ENCODE measurements at regions not wholly inside any gene's neighbourhood (a gene's known extent, or its start where the extent isn't known, plus 50 kb on each side); places are given as distances from the start of the nearest gene placed in this dataset.

DNA sequence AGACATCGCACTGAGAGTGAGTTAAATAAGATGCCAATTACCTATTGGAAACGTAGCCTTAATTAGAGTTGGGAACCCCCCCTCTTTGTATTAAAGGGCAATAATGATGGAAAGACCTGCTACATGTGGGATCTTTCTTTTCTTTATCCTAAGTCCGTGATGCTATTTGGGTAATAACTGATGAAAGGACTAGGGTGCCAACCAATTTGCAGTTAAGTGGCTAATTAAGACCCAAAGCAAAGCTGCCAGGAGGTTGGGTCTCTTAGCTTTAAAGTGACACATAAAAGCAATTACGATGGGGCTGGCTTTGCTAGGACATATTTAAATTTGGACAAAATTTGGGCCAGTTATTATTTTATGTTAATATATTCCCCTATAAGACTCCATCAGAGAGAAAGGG is 728.8 kb downstream of the NR2F1-AS1 start:
- DNase-seq (ENCODE audit: low read depth, low spot score) = no peak
- no peaks in the 10 kb centered on the region for H3K79me2 ChIP-seq (ENCODE audit: control insufficient read depth, insufficient read depth, low read length)
- no peak overlapping the region for H3K4me2 ChIP-seq (ENCODE audit: insufficient read depth, low read length)
- BruUV-seq (replicated peaks) = no TSS peak
- no peaks in the 10 kb centered on the region for H3K27me3 ChIP-seq (ENCODE audit: control insufficient read depth in 2 of 2, insufficient read depth in 2 of 2, low read length in 2 of 2)
- FAIRE-seq = no peak
- intact Hi-C loops (cut with micrococcal nuclease) = no loop called here
- TF ChIP-seq POLR2A (IDR thresholded peaks at IDR 0.05; ENCODE audit: low read depth, low read length) = no peak
- TF ChIP-seq, protein P1, sequence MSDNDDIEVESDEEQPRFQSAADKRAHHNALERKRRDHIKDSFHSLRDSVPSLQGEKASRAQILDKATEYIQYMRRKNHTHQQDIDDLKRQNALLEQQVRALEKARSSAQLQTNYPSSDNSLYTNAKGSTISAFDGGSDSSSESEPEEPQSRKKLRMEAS (IDR thresholded peaks at IDR 0.05; ENCODE audit: insufficient read depth, insufficient read length) = no peak
- POLR2A ChIA-PET = no interaction called here
- no peaks in the 10 kb centered on the region for H4K20me1 ChIP-seq (replicated peaks; ENCODE audit: control insufficient read depth, extremely low read depth, insufficient read depth, low read length)
- H2AFZ ChIP-seq (ENCODE audit: low read depth, low read length) = no peak overlapping the region
- no peak overlapping the region for H3K27ac ChIP-seq (ENCODE audit: insufficient read depth, low read depth, low read length)
- no peaks in the 10 kb centered on the region for H3K9me1 ChIP-seq (replicated peaks; ENCODE audit: control insufficient read depth, extremely low read depth, insufficient read depth, low read length)
- no peak overlapping the region for H3K4me3 ChIP-seq (replicated peaks in 1 of 3; ENCODE audit: insufficient read depth in 1 of 3, low read depth in 1 of 3, low read length in 3 of 3)
- H3K4me1 ChIP-seq (ENCODE audit: control insufficient read depth, extremely low read depth, insufficient read depth, low read length) = no peaks in the 10 kb centered on the region
- no peaks in the 10 kb centered on the region for H3K36me3 ChIP-seq (ENCODE audit: control insufficient read depth in 2 of 2, extremely low read depth in 1 of 2, insufficient read depth in 2 of 2, low read length in 2 of 2)
- CTCF ChIA-PET = no interaction called here
- dilution Hi-C loops (cut with MboI; ENCODE audit: extremely low pct_ligation_motif_present, low sequenced_read_pairs) = no loop called here
- H3K9me3 ChIP-seq (replicated peaks; ENCODE audit: control insufficient read depth, insufficient read depth, low read length) = no peaks in the 10 kb centered on the region
- no peak overlapping the region for H3K9ac ChIP-seq (replicated peaks; ENCODE audit: extremely low read depth, insufficient read depth, low read length)

DNA sequence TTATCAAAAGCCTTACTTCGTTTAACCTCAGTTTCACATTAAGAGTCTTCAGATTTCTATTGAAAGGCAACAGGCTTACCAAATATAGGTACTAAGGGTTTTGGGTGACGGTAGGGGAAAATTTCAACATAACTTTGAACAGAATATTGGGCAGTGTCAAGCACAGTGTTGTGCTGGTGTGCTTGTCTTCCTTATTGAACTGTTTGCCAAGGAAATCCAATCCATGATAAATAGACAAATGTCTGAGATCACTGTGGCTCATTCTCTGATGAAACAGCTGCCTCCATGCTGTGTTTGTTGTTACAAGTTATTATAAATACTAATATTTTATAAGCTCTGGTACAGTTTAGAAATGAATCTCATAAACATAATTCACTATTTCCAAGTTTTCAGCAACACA is 730.1 kb downstream of the NR2F1-AS1 start:
- TF ChIP-seq, protein P2, sequence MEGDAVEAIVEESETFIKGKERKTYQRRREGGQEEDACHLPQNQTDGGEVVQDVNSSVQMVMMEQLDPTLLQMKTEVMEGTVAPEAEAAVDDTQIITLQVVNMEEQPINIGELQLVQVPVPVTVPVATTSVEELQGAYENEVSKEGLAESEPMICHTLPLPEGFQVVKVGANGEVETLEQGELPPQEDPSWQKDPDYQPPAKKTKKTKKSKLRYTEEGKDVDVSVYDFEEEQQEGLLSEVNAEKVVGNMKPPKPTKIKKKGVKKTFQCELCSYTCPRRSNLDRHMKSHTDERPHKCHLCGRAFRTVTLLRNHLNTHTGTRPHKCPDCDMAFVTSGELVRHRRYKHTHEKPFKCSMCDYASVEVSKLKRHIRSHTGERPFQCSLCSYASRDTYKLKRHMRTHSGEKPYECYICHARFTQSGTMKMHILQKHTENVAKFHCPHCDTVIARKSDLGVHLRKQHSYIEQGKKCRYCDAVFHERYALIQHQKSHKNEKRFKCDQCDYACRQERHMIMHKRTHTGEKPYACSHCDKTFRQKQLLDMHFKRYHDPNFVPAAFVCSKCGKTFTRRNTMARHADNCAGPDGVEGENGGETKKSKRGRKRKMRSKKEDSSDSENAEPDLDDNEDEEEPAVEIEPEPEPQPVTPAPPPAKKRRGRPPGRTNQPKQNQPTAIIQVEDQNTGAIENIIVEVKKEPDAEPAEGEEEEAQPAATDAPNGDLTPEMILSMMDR (IDR thresholded peaks at IDR 0.05; ENCODE audit: extremely low read depth in 1 of 2, insufficient read depth in 1 of 2, low read depth in 1 of 2, low read length in 2 of 2) = no peak
- no peak for TF ChIP-seq GATA2 (IDR thresholded peaks at IDR 0.05; ENCODE audit: insufficient read depth, insufficient read length, low read depth, low read length)
- TF ChIP-seq JUN (IDR thresholded peaks at IDR 0.05; ENCODE audit: borderline replicate concordance, insufficient read depth, insufficient read length, low read depth) = no peak
- TF ChIP-seq MYC (IDR thresholded peaks at IDR 0.05; ENCODE audit: low read depth, low read length) = no peak
- TF ChIP-seq POLR2AphosphoS5 (IDR thresholded peaks at IDR 0.05; ENCODE audit: insufficient read depth, low read depth, low read length) = no peak
- no peak for TF ChIP-seq POLR2A (IDR thresholded peaks at IDR 0.05; ENCODE audit: low read depth, low read length)
- TF ChIP-seq FOS (IDR thresholded peaks at IDR 0.05; ENCODE audit: borderline replicate concordance, insufficient read depth, low read length) = no peak
- TF ChIP-seq EZH2 (IDR thresholded peaks at IDR 0.05; ENCODE audit: borderline replicate concordance, low read depth, low read length, severe bottlenecking) = no peak
- TF ChIP-seq, protein P1 (IDR thresholded peaks at IDR 0.05; ENCODE audit: insufficient read depth, insufficient read length) = no peak
- Histone ChIP-seq H3K4me1 (ENCODE audit: control insufficient read depth, extremely low read depth, insufficient read depth, low read length) (no peaks in the 10 kb centered on the region), H3K9me3 (replicated peaks; ENCODE audit: control insufficient read depth, insufficient read depth, low read length) (no peaks in the 10 kb centered on the region), H3K4me3 (replicated peaks in 1 of 3; ENCODE audit: insufficient read depth in 1 of 3, low read depth in 1 of 3, low read length in 3 of 3) (no peak overlapping the region), H3K4me2 (ENCODE audit: insufficient read depth, low read length) (no peak overlapping the region), H2AFZ (ENCODE audit: low read depth, low read length) (no peak overlapping the region), H3K79me2 (ENCODE audit: control insufficient read depth, insufficient read depth, low read length) (no peaks in the 10 kb centered on the region), H3K27me3 (ENCODE audit: control insufficient read depth in 2 of 2, insufficient read depth in 2 of 2, low read length in 2 of 2) (no peaks in the 10 kb centered on the region), H4K20me1 (replicated peaks; ENCODE audit: control insufficient read depth, extremely low read depth, insufficient read depth, low read length) (no peaks in the 10 kb centered on the region), H3K9me1 (replicated peaks; ENCODE audit: control insufficient read depth, extremely low read depth, insufficient read depth, low read length) (no peaks in the 10 kb centered on the region), H3K36me3 (ENCODE audit: control insufficient read depth in 2 of 2, extremely low read depth in 1 of 2, insufficient read depth in 2 of 2, low read length in 2 of 2) (no peaks in the 10 kb centered on the region), H3K9ac (replicated peaks; ENCODE audit: extremely low read depth, insufficient read depth, low read length) (no peak overlapping the region), H3K27ac (ENCODE audit: insufficient read depth, low read depth, low read length) (no peak overlapping the region)
- POLR2A ChIA-PET = no interaction called here
- FAIRE-seq (no peak), DNase-seq (ENCODE audit: low read depth, low spot score) (no peak)
- BruUV-seq (replicated peaks) = no TSS peak
- CTCF ChIA-PET = no interaction called here
- dilution Hi-C loops (cut with MboI; ENCODE audit: extremely low pct_ligation_motif_present, low sequenced_read_pairs) = no loop called here
- intact Hi-C loops (cut with micrococcal nuclease) = no loop called here

All from endothelial cell of umbilical vein (primary cell).